H1 (cell line): ENCODE measurements at regions not wholly inside any gene's neighbourhood (a gene's known extent, or its start where the extent isn't known, plus 50 kb on each side); places are given as distances from the start of the nearest gene placed in this dataset.

Experiments
- CBX8 ChIP-seq: fragments of 300-800, 300-1000 bp; sonication (generic); IDR thresholded peaks from 2 replicates; pipeline ENCODE4 v1.7.1; 2016; ENCODE audit warnings: low read depth, low read length, borderline replicate concordance
- E2F6 ChIP-seq: IDR thresholded peaks from 2 replicates; pipeline ENCODE4 v1.6.1; 2012; ENCODE audit warnings: inconsistent platforms
- EZH2 ChIP-seq: fragments of 200-600 bp; sonication (generic); IDR thresholded peaks from 2 replicates; pipeline ENCODE4 v1.7.1; 2012; ENCODE audit warnings: low read depth, mild to moderate bottlenecking, moderate library complexity, low read length, inconsistent platforms; ENCODE audit not compliant: severe bottlenecking
- RAD21 ChIP-seq, 2 experiments: IDR thresholded peaks in 1 of 2; conservative IDR thresholded peaks in 1 of 2; 2 replicates each; pipeline ENCODE4 v1.6.1; 2011; ENCODE audit warnings: low read depth in 2 of 2, low read length in 2 of 2, improper control_type of control experiment in 1 of 2, inconsistent platforms in 1 of 2, mild to moderate bottlenecking in 1 of 2, moderate library complexity in 1 of 2
- RNF2 ChIP-seq: fragments of 200-900, 300-1000 bp; sonication (generic); IDR thresholded peaks from 2 replicates; pipeline ENCODE4 v1.7.1; 2016; ENCODE audit warnings: borderline replicate concordance, low read depth, mild to moderate bottlenecking, antibody characterized with exemption, low read length; ENCODE audit not compliant: poor library complexity, severe bottlenecking; ENCODE audit errors: missing control alignments
- SRF ChIP-seq: IDR thresholded peaks from 2 replicates; pipeline ENCODE4 v1.6.1; 2011; ENCODE audit warnings: mild to moderate bottlenecking, low read depth, low read length, moderate library complexity

GRCh38 chr6:44058617-44059358 lies 68.5 kb downstream of the MRPL14 start (continued):
- TF ChIP-seq E2F6 (no peak), SRF (no peak), RAD21 (IDR thresholded peaks at IDR 0.05 in 1 of 2, conservative IDR thresholded peaks at IDR 0.05 in 1 of 2; ENCODE audit: low read depth in 2 of 2, low read length in 2 of 2) (no peak), EZH2 (no peak), RNF2 (no peak), CBX8 (no peak)
- TF ChIP-seq, all 59 proteins: peak for 0
